Cardiac muscle cell (in vitro differentiated cells and primary cell): ENCODE measurements at regions not wholly inside any gene's neighbourhood (a gene's known extent, or its start where the extent isn't known, plus 50 kb on each side); places are given as distances from the start of the nearest gene placed in this dataset.

Experiments used
- DNase-seq, 2 donors: peaks; one replicate each; pipeline versions ENCODE4 v3.0.0 to v3.0.0-alpha.2; 2010 to 2017; ENCODE audit warnings: low read depth in 1 of 2, low spot score in 1 of 2
- H3K27ac ChIP-seq: fragments of 200-600 bp; sonication (generic); 2 replicates; pipeline ENCODE4 v1.5.1; 2016
- H3K27me3 ChIP-seq: fragments of 200-600 bp; sonication (generic); 2 replicates; pipeline ENCODE4 v1.6.0; 2016; ENCODE audit warnings: control low read depth
- H3K36me3 ChIP-seq: fragments of 200-600 bp; sonication (generic); 2 replicates; pipeline ENCODE4 v1.5.1; 2016; ENCODE audit warnings: control low read depth
- H3K4me1 ChIP-seq: fragments of 200-600 bp; sonication (generic); 2 replicates; pipeline ENCODE4 v1.8.1; 2017; ENCODE audit warnings: low read depth, mild to moderate bottlenecking, mixed run types
- H3K4me3 ChIP-seq: fragments of 200-600 bp; sonication (generic); 2 replicates; pipeline ENCODE4 v1.5.1; 2016; ENCODE audit warnings: mild to moderate bottlenecking
- H3K9me3 ChIP-seq: fragments of 200-600 bp; sonication (generic); 2 replicates; pipeline ENCODE4 v1.5.1; 2017; ENCODE audit warnings: low read depth, mild to moderate bottlenecking, control low read depth
- CTCF ChIP-seq: IDR thresholded peaks from 2 replicates; pipeline ENCODE4 v1.5.1; 2012; ENCODE audit warnings: low read depth, mild to moderate bottlenecking, low read length

- Histone ChIP-seq H3K27ac (no peak overlapping the region), H3K27me3 (no peaks in the 10 kb centered on the region), H3K4me1 (peaks cover 5% of the 10 kb centered on the region), H3K9me3 (no peaks in the 10 kb centered on the region), H3K4me3 (no peak overlapping the region), H3K36me3 (no peaks in the 10 kb centered on the region)
- no peak for TF ChIP-seq CTCF
- no peak for DNase-seq
Observed at GRCh38 chr1:208362011-208362410, 117.8 kb upstream of the PLXNA2 start.

- Histone ChIP-seq H3K4me1 (no peaks in the 10 kb centered on the region), H3K27me3 (no peaks in the 10 kb centered on the region), H3K27ac (no peak overlapping the region), H3K36me3 (no peaks in the 10 kb centered on the region), H3K4me3 (no peak overlapping the region), H3K9me3 (no peaks in the 10 kb centered on the region)
- no peak for TF ChIP-seq CTCF
- DNase-seq: no peak
Observed at GRCh38 chr1:208366559-208366958, 122.4 kb upstream of the PLXNA2 start.

- Histone ChIP-seq H3K27ac (no peak overlapping the region), H3K9me3 (no peaks in the 10 kb centered on the region), H3K27me3 (no peaks in the 10 kb centered on the region), H3K4me1 (peaks cover 3% of the 10 kb centered on the region), H3K36me3 (no peaks in the 10 kb centered on the region), H3K4me3 (no peak overlapping the region)
- no peak for DNase-seq
- TF ChIP-seq CTCF: no peak
Observed at GRCh38 chr1:208369045-208369444, 124.9 kb upstream of the PLXNA2 start.

GRCh38 chr1:208369658-208370057 is 125.5 kb upstream of the PLXNA2 start:
- no peak for TF ChIP-seq CTCF
- Histone ChIP-seq H3K27ac (no peak overlapping the region), H3K4me1 (peaks cover 8% of the 10 kb centered on the region), H3K36me3 (no peaks in the 10 kb centered on the region), H3K4me3 (no peak overlapping the region), H3K9me3 (no peaks in the 10 kb centered on the region), H3K27me3 (no peaks in the 10 kb centered on the region)
- no peak for DNase-seq

- no peak for TF ChIP-seq CTCF
- Histone ChIP-seq H3K4me1 (peaks cover 13% of the 10 kb centered on the region), H3K4me3 (no peak overlapping the region), H3K36me3 (no peaks in the 10 kb centered on the region), H3K27me3 (no peaks in the 10 kb centered on the region), H3K9me3 (no peaks in the 10 kb centered on the region), H3K27ac (peak overlapping the region; percentile 84)
- DNase-seq: peak; percentile 7 to 91
Observed at GRCh38 chr1:208374391-208374941, 130.3 kb upstream of the PLXNA2 start.

- Histone ChIP-seq H3K9me3 (no peaks in the 10 kb centered on the region), H3K36me3 (no peaks in the 10 kb centered on the region), H3K4me1 (no peaks in the 10 kb centered on the region), H3K27ac (no peak overlapping the region), H3K4me3 (no peak overlapping the region), H3K27me3 (no peaks in the 10 kb centered on the region)
- no peak for TF ChIP-seq CTCF
- DNase-seq: no peak
Observed at GRCh38 chr1:208381481-208381880, 137.3 kb upstream of the PLXNA2 start.
